IMR-90 (cell line): ENCODE measurements at regions not wholly inside any gene's neighbourhood (a gene's known extent, or its start where the extent isn't known, plus 50 kb on each side); places are given as distances from the start of the nearest gene placed in this dataset.

Experiments
- ATAC-seq: fragments of 200-7000 bp; cut with Tn5 transposase; 2 replicates; pipeline ENCODE4 v1.9.1; 2020; ENCODE audit warnings: low read depth, mild to moderate bottlenecking, moderate library complexity
- BruUV-seq: library from RNA; stranded (reverse); fragments of 400-500 nt; replicated peaks from 2 replicates; lab custom pipeline; 2021; lab: Mats Ljungman, UMichigan
- CTCF ChIA-PET: fragments of 300-600 bp; formaldehyde crosslinking; extraction: SDS; loops from one replicate; lab custom pipeline; 2021; ENCODE audit warnings: antibody characterized with exemption; lab: Yijun Ruan, JAX
- POLR2A ChIA-PET: fragments of 300-600 bp; sonication (Branson Sonifier 250); formaldehyde crosslinking; loops from one replicate; lab custom pipeline; 2022; ENCODE audit warnings: antibody characterized with exemption; ENCODE audit not compliant: unreplicated experiment; lab: Charles Lee
- DNase-seq: peaks from one replicate; pipeline ENCODE4 v3.0.0; 2013
- H2AFZ ChIP-seq: replicated peaks from 2 replicates; pipeline ENCODE3; 2013; ENCODE audit warnings: low read length, mild to moderate bottlenecking; ENCODE audit not compliant: poor library complexity
- H2AK5ac ChIP-seq: 2 replicates; pipeline ENCODE4 v1.6.1; 2013; ENCODE audit warnings: low read depth, low read length, inconsistent platforms
- H2AK9ac ChIP-seq: replicated peaks from 2 replicates; pipeline ENCODE3; 2013; ENCODE audit warnings: mild to moderate bottlenecking, low read depth, low read length, moderate library complexity; ENCODE audit not compliant: poor library complexity
- H2BK120ac ChIP-seq: 2 replicates; pipeline ENCODE4 v1.6.1; 2013; ENCODE audit warnings: low read depth, low read length, inconsistent platforms
- H2BK15ac ChIP-seq: 3 replicates; pipeline ENCODE4 v1.6.1; 2013; ENCODE audit warnings: low read depth, low read length, inconsistent platforms
- H2BK20ac ChIP-seq: 2 replicates; pipeline ENCODE4 v1.6.1; 2013; ENCODE audit warnings: low read depth, mild to moderate bottlenecking, inconsistent platforms, low read length, moderate library complexity
- H2BK5ac ChIP-seq: 2 replicates; pipeline ENCODE4 v1.6.1; 2013; ENCODE audit warnings: mild to moderate bottlenecking, low read depth, low read length, inconsistent platforms; ENCODE audit not compliant: poor library complexity, severe bottlenecking
- H3K14ac ChIP-seq: replicated peaks from 2 replicates; pipeline ENCODE4 v1.6.1; 2013; ENCODE audit warnings: low read depth, low read length, inconsistent platforms
- H3K18ac ChIP-seq: 2 replicates; pipeline ENCODE4 v1.6.1; 2013; ENCODE audit warnings: low read depth, low read length, control low read depth
- H3K23ac ChIP-seq: 2 replicates; pipeline ENCODE4 v1.6.1; 2013; ENCODE audit warnings: low read depth, low read length, inconsistent platforms
- H3K27ac ChIP-seq: 2 replicates; pipeline ENCODE4 v1.5.1; 2013; ENCODE audit warnings: mild to moderate bottlenecking, control low read depth, low read length; ENCODE audit not compliant: insufficient read depth
- H3K27me3 ChIP-seq: 2 replicates; pipeline ENCODE4 v1.6.1; 2013; ENCODE audit warnings: low read length; ENCODE audit not compliant: control insufficient read depth, insufficient read depth
- H3K36me3 ChIP-seq: 2 replicates; pipeline ENCODE4 v1.6.1; 2013; ENCODE audit warnings: low read length, mixed read lengths; ENCODE audit not compliant: control insufficient read depth, insufficient read depth
- H3K4ac ChIP-seq: 2 replicates; pipeline ENCODE4 v1.6.1; 2013; ENCODE audit warnings: low read depth, low read length, inconsistent platforms
- H3K4me1 ChIP-seq: 2 replicates; pipeline ENCODE4 v1.6.1; 2013; ENCODE audit warnings: low read length, mixed read lengths; ENCODE audit not compliant: control insufficient read depth, insufficient read depth
- H3K4me2 ChIP-seq: 2 replicates; pipeline ENCODE4 v1.6.1; 2013; ENCODE audit warnings: low read depth, mild to moderate bottlenecking, control low read depth, low read length, moderate library complexity
- H3K4me3 ChIP-seq: 2 replicates; pipeline ENCODE4 v1.5.1; 2013; ENCODE audit warnings: low read depth, mild to moderate bottlenecking, control low read depth, low read length, moderate library complexity; ENCODE audit not compliant: insufficient read depth
- H3K56ac ChIP-seq: 2 replicates; pipeline ENCODE4 v1.6.1; 2013; ENCODE audit warnings: low read length, inconsistent platforms; ENCODE audit not compliant: insufficient read depth; ENCODE audit errors: extremely low read depth
- H3K79me1 ChIP-seq, 2 experiments: 2 replicates each; pipeline ENCODE4 v1.6.1; 2013; ENCODE audit warnings: low read length in 2 of 2, inconsistent platforms in 1 of 2, low read depth in 1 of 2
- H3K9ac ChIP-seq: 2 replicates; pipeline ENCODE4 v1.6.1; 2013; ENCODE audit warnings: low read depth, low read length, control low read depth
- H3K9me1 ChIP-seq: 2 replicates; pipeline ENCODE4 v1.6.1; 2013; ENCODE audit warnings: low read length, inconsistent platforms; ENCODE audit not compliant: insufficient read depth
- H3K9me3 ChIP-seq: 2 replicates; pipeline ENCODE4 v1.6.1; 2013; ENCODE audit warnings: low read length; ENCODE audit not compliant: control insufficient read depth, insufficient read depth
- H4K20me1 ChIP-seq: 2 replicates; pipeline ENCODE4 v1.6.1; 2013; ENCODE audit warnings: low read length, inconsistent platforms; ENCODE audit not compliant: insufficient read depth
- H4K5ac ChIP-seq: 2 replicates; pipeline ENCODE4 v1.6.1; 2013; ENCODE audit warnings: mild to moderate bottlenecking, low read depth, low read length, control low read depth
- H4K8ac ChIP-seq, 2 experiments: 2 replicates each; pipeline ENCODE4 v1.6.1; 2013; ENCODE audit warnings: low read depth in 2 of 2, low read length in 2 of 2, control low read depth in 1 of 2, inconsistent platforms in 1 of 2
- H4K91ac ChIP-seq: 2 replicates; pipeline ENCODE4 v1.6.1; 2013; ENCODE audit warnings: low read depth, low read length, inconsistent platforms; ENCODE audit not compliant: insufficient read depth
- BHLHE40 ChIP-seq: fragments of 150-350 bp; IDR thresholded peaks from 2 replicates; pipeline ENCODE4 v1.6.1; 2016; ENCODE audit warnings: mild to moderate bottlenecking, low read depth, low read length
- CEBPB ChIP-seq: IDR thresholded peaks from 2 replicates; pipeline ENCODE4 v1.6.1; 2012; ENCODE audit warnings: low read depth, low read length, improper control_type of control experiment
- CHD1 ChIP-seq: IDR thresholded peaks from 2 replicates; pipeline ENCODE4 v1.6.1; 2012; ENCODE audit warnings: low read depth, low read length, improper control_type of control experiment
- FOS ChIP-seq: fragments of 150-350 bp; IDR thresholded peaks from 2 replicates; pipeline ENCODE4 v1.6.1; 2016; ENCODE audit warnings: low read depth, low read length
- MAFK ChIP-seq: IDR thresholded peaks from 2 replicates; pipeline ENCODE4 v1.6.1; 2012; ENCODE audit warnings: low read depth, low read length, improper control_type of control experiment
- MAZ ChIP-seq: IDR thresholded peaks from 2 replicates; pipeline ENCODE4 v1.6.1; 2012; ENCODE audit warnings: low read depth, mild to moderate bottlenecking, low read length, improper control_type of control experiment, moderate library complexity, borderline replicate concordance
- MXI1 ChIP-seq: IDR thresholded peaks from 2 replicates; pipeline ENCODE4 v1.6.1; 2012; ENCODE audit warnings: low read depth, mild to moderate bottlenecking, low read length, moderate library complexity, borderline replicate concordance
- NFE2L2 ChIP-seq: fragments of 150-350 bp; IDR thresholded peaks from 2 replicates; pipeline ENCODE4 v1.6.1; 2016; ENCODE audit warnings: low read depth, mild to moderate bottlenecking, low read length
- POLR2A ChIP-seq: IDR thresholded peaks from 2 replicates; pipeline ENCODE4 v1.6.1; 2012; ENCODE audit warnings: mild to moderate bottlenecking, low read depth, low read length
- RAD21 ChIP-seq: IDR thresholded peaks from 2 replicates; pipeline ENCODE4 v1.6.1; 2012; ENCODE audit warnings: low read length, improper control_type of control experiment
- RCOR1 ChIP-seq: IDR thresholded peaks from 2 replicates; pipeline ENCODE4 v1.6.1; 2012; ENCODE audit warnings: mild to moderate bottlenecking, low read length, improper control_type of control experiment; ENCODE audit not compliant: insufficient replicate concordance
- RFX5 ChIP-seq: IDR thresholded peaks from 2 replicates; pipeline ENCODE4 v1.8.0; 2012; ENCODE audit warnings: low read depth, mild to moderate bottlenecking, low read length, moderate library complexity
- SMC3 ChIP-seq: fragments of 150-350 bp; IDR thresholded peaks from 2 replicates; pipeline ENCODE4 v1.6.1; 2016; ENCODE audit warnings: low read depth, mild to moderate bottlenecking, antibody characterized with exemption, low read length, moderate library complexity
- WGBS, 2 experiments: methylation state at CpG; one replicate each; pipeline versions ENCODE4 v1.1.5 to v1.1.7; 2013; ENCODE audit warnings: missing lambda C conversion rate in 2 of 2; ENCODE audit not compliant: insufficient read length in 1 of 2; ENCODE audit errors: extremely low coverage in 2 of 2; 5-methylcytosine and 5-hydroxymethylcytosine counted together
- dilution Hi-C: fragments of 300-500 bp; cut with HindIII; formaldehyde crosslinking; loops from one replicate; pipeline ENCODE4 v1.14.3; 2018; ENCODE audit warnings: low sequenced_read_pairs; ENCODE audit not compliant: unreplicated experiment
- in situ Hi-C: fragments of 300-500 bp; cut with MboI; formaldehyde crosslinking; loops from 3 replicates; pipeline ENCODE4 v1.14.3; 2019; ENCODE audit warnings: low sequenced_read_pairs, inconsistent platforms, mixed read lengths
- intact Hi-C: fragments of 100-400 bp; cut with micrococcal nuclease; formaldehyde crosslinking; loops from 2 replicates; pipeline ENCODE4 v1.10.0; 2022
- TF ChIP-seq, protein P1 (sequence below): fragments of 150-350 bp; IDR thresholded peaks from 2 replicates; pipeline ENCODE4 v1.6.1; 2017; ENCODE audit warnings: mild to moderate bottlenecking, antibody characterized with exemption, low read length, low read depth
- TF ChIP-seq, protein P2 (sequence below): conservative IDR thresholded peaks from 2 replicates; pipeline ENCODE4 v1.5.1; 2012; ENCODE audit warnings: mild to moderate bottlenecking, low read depth, low read length, improper control_type of control experiment
- TF ChIP-seq, protein P3 (sequence below): fragments of 150-350 bp; IDR thresholded peaks from 2 replicates; pipeline ENCODE4 v1.6.1; 2016; ENCODE audit warnings: low read depth, mild to moderate bottlenecking, low read length, moderate library complexity, borderline replicate concordance

DNA sequence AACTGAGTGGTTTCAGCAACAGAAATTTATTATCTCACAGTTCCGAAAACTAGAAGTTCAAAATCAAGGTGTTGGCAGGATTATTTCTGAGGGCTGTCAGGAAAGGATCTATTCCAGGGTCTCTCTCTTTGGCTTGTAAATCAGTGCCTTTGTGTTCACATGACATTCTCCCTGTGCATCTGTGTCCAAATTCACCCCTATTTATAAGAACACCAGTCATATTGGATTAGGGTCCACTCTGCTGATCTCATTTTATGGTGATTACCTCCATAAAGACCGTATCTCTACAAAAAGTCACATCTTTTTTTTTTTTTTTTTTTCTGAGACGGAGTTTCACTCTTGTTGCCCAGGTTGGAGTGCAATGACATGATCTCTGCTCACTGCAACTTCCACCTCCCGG lies 68.6 kb upstream of the MARCKS start:
- DNase-seq, result no peak
- no peak overlapping the region for H2BK5ac ChIP-seq
- H3K36me3 ChIP-seq, result no peaks in the 10 kb centered on the region
- H4K91ac ChIP-seq, result no peak overlapping the region
- H4K8ac ChIP-seq, result no peak overlapping the region
- no peak overlapping the region for H3K18ac ChIP-seq
- H4K20me1 ChIP-seq, result no peaks in the 10 kb centered on the region
- no peak overlapping the region for H4K5ac ChIP-seq
- no peak overlapping the region for H3K4me2 ChIP-seq
- no peaks in the 10 kb centered on the region for H3K4me1 ChIP-seq
- H3K56ac ChIP-seq, result no peak overlapping the region
- no peak overlapping the region for H2BK120ac ChIP-seq
- no peak overlapping the region for H3K4me3 ChIP-seq
- H3K4ac ChIP-seq, result no peak overlapping the region
- ATAC-seq, result no peak
- no peak overlapping the region for H2AK9ac ChIP-seq
- in situ Hi-C loops, result no loop called here
- no peak for TF ChIP-seq RAD21
- TF ChIP-seq CHD1, result no peak
- TF ChIP-seq NFE2L2, result no peak
- no peak for TF ChIP-seq BHLHE40
- TF ChIP-seq, protein P1, sequence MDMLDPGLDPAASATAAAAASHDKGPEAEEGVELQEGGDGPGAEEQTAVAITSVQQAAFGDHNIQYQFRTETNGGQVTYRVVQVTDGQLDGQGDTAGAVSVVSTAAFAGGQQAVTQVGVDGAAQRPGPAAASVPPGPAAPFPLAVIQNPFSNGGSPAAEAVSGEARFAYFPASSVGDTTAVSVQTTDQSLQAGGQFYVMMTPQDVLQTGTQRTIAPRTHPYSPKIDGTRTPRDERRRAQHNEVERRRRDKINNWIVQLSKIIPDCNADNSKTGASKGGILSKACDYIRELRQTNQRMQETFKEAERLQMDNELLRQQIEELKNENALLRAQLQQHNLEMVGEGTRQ, result no peak
- TF ChIP-seq, protein P2, sequence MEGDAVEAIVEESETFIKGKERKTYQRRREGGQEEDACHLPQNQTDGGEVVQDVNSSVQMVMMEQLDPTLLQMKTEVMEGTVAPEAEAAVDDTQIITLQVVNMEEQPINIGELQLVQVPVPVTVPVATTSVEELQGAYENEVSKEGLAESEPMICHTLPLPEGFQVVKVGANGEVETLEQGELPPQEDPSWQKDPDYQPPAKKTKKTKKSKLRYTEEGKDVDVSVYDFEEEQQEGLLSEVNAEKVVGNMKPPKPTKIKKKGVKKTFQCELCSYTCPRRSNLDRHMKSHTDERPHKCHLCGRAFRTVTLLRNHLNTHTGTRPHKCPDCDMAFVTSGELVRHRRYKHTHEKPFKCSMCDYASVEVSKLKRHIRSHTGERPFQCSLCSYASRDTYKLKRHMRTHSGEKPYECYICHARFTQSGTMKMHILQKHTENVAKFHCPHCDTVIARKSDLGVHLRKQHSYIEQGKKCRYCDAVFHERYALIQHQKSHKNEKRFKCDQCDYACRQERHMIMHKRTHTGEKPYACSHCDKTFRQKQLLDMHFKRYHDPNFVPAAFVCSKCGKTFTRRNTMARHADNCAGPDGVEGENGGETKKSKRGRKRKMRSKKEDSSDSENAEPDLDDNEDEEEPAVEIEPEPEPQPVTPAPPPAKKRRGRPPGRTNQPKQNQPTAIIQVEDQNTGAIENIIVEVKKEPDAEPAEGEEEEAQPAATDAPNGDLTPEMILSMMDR, result no peak
- no peak for TF ChIP-seq POLR2A
- TF ChIP-seq MXI1, result no peak
- no peak for TF ChIP-seq MAFK
- no peak for TF ChIP-seq SMC3
- no peak for TF ChIP-seq RCOR1
- TF ChIP-seq FOS, result no peak
- TF ChIP-seq RFX5, result no peak
- no peak for TF ChIP-seq MAZ
- no peak for TF ChIP-seq CEBPB
- TF ChIP-seq, protein P3, sequence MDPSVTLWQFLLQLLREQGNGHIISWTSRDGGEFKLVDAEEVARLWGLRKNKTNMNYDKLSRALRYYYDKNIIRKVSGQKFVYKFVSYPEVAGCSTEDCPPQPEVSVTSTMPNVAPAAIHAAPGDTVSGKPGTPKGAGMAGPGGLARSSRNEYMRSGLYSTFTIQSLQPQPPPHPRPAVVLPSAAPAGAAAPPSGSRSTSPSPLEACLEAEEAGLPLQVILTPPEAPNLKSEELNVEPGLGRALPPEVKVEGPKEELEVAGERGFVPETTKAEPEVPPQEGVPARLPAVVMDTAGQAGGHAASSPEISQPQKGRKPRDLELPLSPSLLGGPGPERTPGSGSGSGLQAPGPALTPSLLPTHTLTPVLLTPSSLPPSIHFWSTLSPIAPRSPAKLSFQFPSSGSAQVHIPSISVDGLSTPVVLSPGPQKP, result no peak
- WGBS, 2 experiments, result 100% methylated on average over 1 of the region's 4 CpGs; no CpG with 5 or more reads in 1 of the 2 experiments
- H3K23ac ChIP-seq, result no peak overlapping the region
- H2BK20ac ChIP-seq, result no peak overlapping the region
- no peak overlapping the region for H3K27ac ChIP-seq
- H2AFZ ChIP-seq, result no peak overlapping the region
- no peak overlapping the region for H2BK15ac ChIP-seq
- intact Hi-C loops, result no loop called here
- dilution Hi-C loops, result no loop called here
- H3K27me3 ChIP-seq, result no peaks in the 10 kb centered on the region
- H2AK5ac ChIP-seq, result no peak overlapping the region
- H3K14ac ChIP-seq, result no peak overlapping the region
- BruUV-seq, result no TSS peak
- no peaks in the 10 kb centered on the region for H3K79me1 ChIP-seq
- ChIA-PET CTCF (interaction anchor here (1.3 kb wide), 1 partner anchor 17 kb away, joined by 3 read pairs; no protein-coding TSS in a partner anchor), POLR2A (no interaction called here)
- no peaks in the 10 kb centered on the region for H3K9me3 ChIP-seq
- no peaks in the 10 kb centered on the region for H3K9me1 ChIP-seq
- no peak overlapping the region for H3K9ac ChIP-seq
